Activated T-cell treated with anti-CD3 and anti-CD28 coated beads, Interleukin-2, amount 50 U/mL, for 1 hour (primary cell): ENCODE measurements at regions not wholly inside any gene's neighbourhood (a gene's known extent, or its start where the extent isn't known, plus 50 kb on each side); places are given as distances from the start of the nearest gene placed in this dataset.

ENCODE experiments used
- DNase-seq: peaks from one replicate; pipeline ENCODE4 v3.0.0-alpha.2; 2020

GRCh38 chr5:87499478-87500410, 87.0 kb upstream of the CCNH start:
- no peak for DNase-seq
